Stimulated activated CD8-positive, alpha-beta memory T cell treated with anti-CD3 and anti-CD28 coated beads, Interleukin-15, amount 100 ng/mL, for 48 hours (primary cell): ENCODE measurements at regions not wholly inside any gene's neighbourhood (a gene's known extent, or its start where the extent isn't known, plus 50 kb on each side); places are given as distances from the start of the nearest gene placed in this dataset.
"Not testable (repeated sequence)": the region's sequence is repeated elsewhere in the genome, so short reads cannot be mapped to it uniquely, and the experiment has no call there.

Experiments used
- DNase-seq, 2 donors: peaks; one replicate each; pipeline ENCODE4 v3.0.0-alpha.2; 2020; ENCODE audit warnings: low read depth in 2 of 2

GRCh38 chr5:156197042-156197635 lies 129.8 kb upstream of the SGCD start:
- DNase-seq, result no peak

DNA sequence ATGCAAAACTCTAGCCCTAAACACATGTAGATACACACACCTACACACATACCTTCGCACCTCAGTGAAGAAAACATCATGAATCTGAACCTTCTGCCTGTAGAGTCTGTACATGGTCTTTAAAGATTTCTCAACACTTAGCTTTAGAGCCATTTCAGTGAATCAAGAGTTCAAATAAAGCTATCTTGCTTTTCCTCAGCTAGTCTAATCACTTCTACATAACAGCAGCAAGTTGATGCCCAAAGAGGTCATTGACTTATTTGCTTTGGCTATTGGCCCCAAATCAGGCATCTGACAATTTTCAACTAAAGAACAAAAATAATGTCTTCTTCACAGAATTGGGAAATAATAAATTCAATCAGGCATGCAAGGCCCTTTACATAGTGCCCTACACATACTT lies 127.9 kb upstream of the SGCD start:
- no peak for DNase-seq

DNA sequence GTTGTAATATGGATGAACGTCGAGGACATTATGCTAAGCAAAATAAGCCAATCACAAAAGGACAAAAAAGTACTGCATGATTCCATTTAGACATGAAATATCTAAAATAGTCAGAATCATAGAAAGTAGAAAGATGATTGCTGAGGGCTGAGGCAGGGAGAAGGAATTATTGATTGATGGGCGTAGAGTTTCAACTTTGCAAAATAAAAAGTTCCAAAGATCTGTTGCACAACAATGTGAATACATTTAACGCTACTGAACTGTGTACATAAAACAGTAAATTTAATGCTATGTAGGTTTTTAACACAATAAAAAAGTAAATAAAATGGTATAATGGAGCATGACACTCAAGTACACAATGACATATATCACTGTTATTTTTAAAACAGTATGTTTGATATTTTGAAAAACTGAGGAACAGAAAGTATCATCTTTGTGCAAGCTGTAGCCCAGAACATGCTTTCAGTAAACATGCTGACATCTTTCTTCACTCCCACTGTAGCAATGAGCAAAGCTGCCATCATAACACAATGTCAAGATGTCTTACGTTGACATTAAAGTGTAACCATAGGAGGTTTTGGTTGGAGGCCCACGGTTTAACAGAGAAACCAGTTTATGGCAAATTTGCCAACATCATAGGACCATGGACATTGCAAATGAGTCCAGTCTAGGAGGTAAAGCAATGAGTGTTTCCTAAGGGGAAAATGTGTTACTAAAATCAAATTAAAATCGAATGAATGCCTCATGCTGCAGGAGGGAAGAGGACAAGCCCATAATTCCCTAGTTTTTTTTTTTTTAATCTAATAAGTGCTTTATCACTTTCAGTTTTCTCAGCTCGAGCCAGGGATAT lies 125.8 kb upstream of the SGCD start:
- no peak for DNase-seq

GRCh38 chr5:156201788-156202403 lies 125.1 kb upstream of the SGCD start:
- DNase-seq, result no peak

DNA sequence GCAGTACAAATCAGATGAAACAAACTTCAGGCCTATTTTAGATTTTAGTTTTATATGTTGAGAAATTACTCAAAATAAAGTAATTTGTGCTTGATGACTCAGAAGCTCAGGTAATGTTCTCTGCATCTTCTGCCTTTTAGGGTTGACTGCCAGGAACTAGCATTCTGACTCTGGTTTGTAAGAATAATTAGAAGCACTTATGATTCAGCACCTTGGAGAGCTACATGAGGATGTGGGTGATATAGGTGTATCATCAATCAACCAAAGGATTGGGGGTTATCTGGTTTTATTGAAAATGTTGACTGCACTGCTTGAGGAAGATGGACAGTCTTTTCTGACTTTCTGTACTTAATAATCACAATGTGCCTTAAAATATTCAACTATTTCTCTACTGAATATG lies 118.7 kb upstream of the SGCD start:
- DNase-seq, result no peak

DNA sequence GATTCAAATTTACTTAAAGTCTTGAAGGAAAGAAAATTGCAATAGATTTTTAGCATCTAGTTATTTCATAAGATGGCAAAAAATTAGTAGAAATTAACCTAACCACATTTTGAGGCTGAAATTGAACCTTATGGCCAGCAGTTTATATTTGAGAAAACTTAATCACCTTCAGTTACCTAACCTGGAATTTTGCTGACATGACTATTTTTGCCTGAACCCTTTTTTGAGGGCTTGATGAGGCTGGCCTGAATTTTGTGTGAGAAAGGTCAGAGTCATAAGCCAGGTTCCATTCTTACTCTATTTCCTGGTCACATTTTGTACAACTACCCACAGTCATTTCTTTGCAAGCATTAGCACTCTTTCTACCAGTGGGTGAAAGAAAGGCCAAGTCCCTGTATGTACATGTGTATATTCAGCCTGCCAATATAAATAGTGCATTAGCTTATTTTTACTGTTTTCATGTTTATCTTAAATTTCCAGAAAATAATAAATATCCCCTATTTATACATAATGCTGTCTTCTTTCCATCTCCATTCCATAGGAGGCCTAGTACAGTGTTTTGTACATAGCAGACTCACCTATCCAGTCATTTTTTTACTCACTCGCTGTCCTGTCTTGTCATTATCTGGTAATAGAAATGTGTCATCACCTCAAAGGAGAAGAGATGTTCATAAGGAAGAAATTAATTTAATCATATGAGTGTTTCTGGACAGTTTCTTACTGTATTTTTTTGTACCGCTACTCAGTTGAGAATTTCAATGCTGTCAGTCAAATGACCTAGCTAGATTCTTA lies 108.4 kb upstream of the SGCD start:
- DNase-seq, result no peak

DNA sequence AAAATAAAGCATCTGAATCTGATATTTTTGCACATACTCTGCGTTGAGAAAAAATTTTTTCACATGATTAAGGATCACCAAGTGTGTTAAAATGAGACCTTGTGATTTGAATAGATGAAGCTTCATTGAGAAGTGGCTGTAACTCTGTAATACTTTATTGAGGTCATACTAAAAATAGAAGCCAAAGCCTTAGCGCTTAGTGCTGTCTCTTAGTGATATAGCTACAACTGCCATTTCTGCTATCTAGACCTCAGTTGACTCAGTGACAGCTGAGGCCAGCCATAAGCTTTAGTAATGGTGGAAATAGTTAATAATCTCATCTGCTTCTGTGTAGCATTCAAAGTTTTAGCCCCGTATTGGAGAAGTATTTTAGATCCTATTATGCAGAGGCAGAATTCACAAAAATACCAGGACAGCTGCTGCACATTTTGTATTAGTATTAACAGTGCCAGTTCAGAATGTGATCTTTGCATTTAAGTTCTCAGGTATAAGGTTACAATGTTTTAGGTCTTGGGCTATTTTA lies 107.4 kb upstream of the SGCD start:
- DNase-seq, result no peak

DNA sequence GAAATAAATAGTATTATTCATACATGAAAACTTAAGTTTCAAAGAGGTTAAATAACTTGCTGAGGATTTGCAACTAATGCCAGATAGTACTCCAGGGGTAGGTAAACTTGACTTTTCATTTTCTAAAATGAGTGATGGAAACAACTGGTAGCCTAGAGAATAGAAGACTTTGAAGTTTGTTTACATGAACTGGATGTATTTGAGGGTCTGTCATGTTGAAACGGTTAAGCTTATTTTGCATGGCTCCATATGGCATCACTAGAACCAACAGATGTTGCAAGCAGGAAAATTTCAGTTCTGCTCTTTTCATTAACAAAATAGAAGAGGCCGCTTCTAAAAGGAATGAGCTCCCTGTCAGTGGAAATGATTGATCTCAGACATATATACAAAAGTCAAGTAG lies 105.1 kb upstream of the SGCD start:
- DNase-seq, result no peak

DNA sequence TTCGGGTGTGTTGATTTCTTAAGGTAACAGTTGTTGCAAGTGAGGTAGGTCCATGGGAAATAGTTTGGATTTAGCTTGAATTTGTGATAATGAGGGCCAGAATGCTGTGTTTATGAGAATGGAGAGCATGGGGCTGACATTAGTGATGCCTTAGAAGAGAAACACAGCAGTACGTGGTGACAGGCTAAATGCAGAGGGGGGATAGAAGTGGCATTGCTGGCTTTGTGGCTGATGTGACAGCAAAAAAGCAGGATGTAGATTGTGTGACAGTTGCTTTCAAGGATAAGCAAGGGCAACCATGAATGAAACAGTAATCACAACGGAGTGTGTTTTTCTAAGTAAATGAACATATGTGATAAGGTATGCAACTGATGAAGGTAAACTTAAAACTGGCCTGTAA lies 103.4 kb upstream of the SGCD start:
- no peak for DNase-seq

DNA sequence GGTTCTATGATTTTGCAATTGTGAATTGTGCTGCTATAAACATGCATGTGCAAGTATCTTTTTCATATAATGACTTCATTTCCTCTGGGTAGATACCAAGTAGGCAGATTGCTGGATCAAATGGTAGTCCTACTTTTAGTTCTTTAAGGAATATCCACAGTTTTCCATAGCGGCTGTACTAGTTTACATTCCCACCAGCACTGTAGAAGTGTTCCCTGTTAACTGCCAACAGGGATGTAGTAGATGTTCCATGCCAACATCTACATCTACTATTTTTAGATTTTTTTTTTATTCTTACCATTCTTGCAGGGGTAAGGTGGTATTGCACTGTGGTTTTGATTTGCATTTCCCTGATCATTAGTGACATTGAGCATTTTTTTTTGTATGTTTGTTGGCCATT lies 100.5 kb upstream of the SGCD start:
- not testable (repeated sequence) for DNase-seq

DNA sequence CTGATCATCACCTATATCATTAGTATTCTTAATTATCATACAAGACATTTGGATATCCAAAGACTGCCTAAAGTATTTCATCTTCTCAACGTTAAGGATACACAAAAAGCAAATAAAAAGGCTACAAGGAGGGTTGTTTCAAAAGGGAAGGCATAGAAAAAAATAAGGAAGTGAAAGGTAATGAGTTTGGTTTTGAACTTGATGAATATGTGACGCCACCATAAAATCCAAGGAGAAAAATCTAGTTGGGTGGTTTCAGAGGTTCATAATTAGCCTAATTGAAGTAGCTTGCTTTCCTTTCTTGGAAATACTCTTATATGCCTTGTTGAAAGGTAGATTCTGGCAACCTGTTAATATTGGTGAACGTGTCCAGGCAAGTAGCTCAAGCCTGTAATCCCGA lies 96.1 kb upstream of the SGCD start:
- no peak for DNase-seq

DNA sequence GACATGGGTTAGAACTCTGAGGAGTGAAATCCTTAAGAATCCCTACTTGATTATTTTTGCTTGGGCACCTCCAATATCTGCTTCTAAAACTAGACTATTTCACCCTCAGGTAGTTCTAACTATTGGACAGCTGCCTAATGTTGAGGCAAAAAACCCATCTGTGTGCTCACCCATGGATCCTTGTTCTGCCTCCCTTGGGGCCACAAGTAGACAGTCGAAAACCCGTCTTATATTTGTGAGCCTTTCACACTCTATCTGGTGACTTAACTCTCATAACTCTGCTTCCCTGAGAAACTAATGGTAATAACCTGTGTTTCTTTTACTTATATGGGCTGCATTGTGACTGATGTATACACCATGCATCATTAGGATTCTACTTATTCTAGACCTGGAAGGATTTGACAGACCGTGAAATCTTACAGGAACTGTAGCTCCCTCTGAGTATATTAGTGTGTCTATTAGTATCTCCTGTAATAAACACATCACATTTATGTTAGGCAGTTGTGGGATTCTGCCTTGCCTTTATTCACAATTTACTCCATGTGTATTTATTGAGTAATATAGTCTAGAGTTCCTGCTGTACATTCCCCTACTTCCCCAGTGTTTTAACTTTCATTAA lies 94.6 kb upstream of the SGCD start:
- no peak for DNase-seq

DNA sequence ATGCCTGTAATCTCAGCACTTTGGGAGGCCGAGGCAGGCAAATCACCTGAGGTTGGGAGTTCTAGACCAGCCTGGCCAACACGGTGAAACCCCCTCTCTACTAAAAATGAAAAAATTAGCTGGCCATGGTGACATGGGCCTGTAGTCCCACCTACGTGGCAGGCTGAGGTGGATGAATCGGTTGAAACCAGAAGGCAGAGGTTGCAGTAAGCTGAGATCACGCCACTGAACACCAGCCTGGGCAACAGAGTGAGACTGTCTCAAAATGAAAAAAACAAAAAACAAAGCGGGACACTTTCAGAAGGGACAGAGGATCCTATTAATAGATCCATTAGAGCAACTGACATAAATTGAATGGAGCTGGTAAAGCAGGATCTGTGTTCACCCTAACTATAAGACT lies 89.6 kb upstream of the SGCD start:
- DNase-seq, result no peak

DNA sequence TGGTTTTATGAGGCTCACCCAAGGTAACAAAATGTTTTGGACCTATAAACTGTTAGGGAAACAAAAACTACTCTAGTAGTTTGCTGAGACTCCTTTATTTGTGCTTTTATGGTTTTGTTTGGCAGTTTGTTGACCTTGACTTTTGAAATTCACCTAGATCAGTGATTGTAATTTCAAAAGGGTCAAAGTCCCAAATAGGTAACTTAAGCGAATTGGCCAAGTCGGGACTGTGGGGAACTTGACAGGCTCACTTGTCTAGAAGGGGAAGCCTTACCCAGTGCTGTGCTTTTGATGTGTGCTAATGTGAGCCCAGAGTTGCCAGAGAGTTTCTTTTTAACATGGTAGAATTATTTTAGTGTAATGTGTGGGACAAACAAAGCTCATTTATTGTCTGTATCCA lies 87.2 kb upstream of the SGCD start:
- no peak for DNase-seq

- no peak for DNase-seq
Observed at GRCh38 chr5:156240414-156240813, 86.5 kb upstream of the SGCD start.

GRCh38 chr5:156241266-156241665 lies 85.7 kb upstream of the SGCD start:
- no peak for DNase-seq

DNA sequence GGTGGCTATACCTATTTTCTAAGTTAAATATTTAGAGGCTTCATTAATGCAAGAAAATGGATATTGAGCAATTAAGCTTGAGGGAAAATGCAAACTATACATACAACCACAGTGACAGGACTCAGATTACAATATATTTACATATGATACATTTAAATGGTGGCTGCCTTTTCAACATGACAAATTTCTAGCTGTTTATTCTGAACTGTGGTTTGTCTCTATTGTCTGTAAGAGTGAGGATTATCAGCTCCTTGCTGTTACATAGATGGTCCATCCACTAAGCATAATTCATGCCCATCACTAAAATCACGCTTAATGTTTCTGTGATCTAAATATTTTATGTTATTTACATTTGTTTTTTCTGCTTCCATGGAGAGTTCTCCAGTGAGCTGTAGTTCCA lies 81.1 kb upstream of the SGCD start:
- no peak for DNase-seq

DNA sequence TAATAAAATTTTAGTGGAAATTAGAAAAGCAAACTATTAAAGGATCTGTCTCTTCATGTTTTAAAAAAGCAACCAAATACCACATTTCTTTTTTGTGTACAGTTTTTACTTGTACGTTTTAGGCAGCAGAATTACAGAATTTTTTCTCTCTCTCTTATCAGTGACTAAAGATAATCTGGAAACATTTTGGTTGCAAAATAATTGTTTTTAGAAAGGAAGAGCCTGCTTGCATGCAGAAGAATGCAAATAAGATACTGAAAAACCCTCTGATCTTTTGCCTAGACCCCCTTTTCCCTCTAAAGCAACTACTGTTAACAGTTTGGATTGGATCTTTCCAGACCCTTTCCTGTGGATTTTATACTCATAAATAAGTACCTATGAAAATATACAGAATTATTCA lies 75.9 kb upstream of the SGCD start:
- no peak for DNase-seq

DNA sequence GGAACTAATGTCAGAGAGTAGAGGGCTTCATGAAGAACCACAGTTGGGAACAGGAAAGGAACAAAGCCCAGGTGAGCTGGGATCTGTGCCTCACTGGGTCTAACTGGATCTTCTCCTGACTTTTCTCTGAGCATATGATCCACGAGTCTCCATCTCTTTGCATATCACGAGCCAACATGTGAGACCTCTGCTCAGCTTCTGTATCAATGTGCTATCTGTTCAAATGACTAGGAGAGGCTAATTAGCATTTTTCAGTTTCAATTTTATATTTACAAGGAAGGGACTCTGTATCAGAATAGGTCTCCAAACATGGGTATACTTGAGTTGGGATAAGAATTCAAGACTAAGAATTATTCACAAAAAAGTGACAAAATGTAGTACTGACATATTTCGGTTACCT lies 73.8 kb upstream of the SGCD start:
- DNase-seq, result no peak

DNA sequence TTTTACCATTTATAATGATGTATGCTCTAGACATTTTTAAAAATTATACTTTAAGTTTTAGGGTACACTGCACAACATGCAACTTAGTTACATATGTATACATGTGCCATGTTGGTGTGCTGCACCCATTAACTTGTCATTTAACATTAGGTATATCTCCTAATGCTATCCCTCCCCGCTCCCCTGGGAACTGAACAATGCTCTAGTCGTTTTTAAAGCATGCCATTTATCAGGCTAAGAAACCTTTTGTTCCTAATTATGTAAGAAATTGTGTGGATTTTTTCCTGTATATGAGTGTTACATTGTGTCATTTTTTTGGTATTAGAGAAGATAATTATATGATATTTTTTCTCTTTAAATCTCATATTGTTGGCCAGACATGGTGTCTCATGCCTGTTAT lies 72.8 kb upstream of the SGCD start:
- no peak for DNase-seq

GRCh38 chr5:156256642-156257041 lies 70.3 kb upstream of the SGCD start:
- no peak for DNase-seq

- no peak for DNase-seq
Observed at GRCh38 chr5:156258934-156259333, 68.0 kb upstream of the SGCD start.
